Activated CD8-positive, alpha-beta memory T cell treated with anti-CD3 and anti-CD28 coated beads, Interleukin-2, amount 50 U/mL, for 48 hours (primary cell): ENCODE measurements at regions not wholly inside any gene's neighbourhood (a gene's known extent, or its start where the extent isn't known, plus 50 kb on each side); places are given as distances from the start of the nearest gene placed in this dataset.

ENCODE experiments used
- DNase-seq: peaks from one replicate; pipeline ENCODE4 v3.0.0-alpha.2; 2020

GRCh38 chr2:120940726-120941256 lies 205.1 kb downstream of the GLI2 start:
- no peak for DNase-seq

GRCh38 chr2:120941571-120942120 lies 206.0 kb downstream of the GLI2 start:
- DNase-seq, result no peak

- no peak for DNase-seq
Observed at GRCh38 chr2:120942658-120943057, 207.0 kb downstream of the GLI2 start.

GRCh38 chr2:120943403-120944034 lies 207.9 kb downstream of the GLI2 start:
- no peak for DNase-seq

DNA sequence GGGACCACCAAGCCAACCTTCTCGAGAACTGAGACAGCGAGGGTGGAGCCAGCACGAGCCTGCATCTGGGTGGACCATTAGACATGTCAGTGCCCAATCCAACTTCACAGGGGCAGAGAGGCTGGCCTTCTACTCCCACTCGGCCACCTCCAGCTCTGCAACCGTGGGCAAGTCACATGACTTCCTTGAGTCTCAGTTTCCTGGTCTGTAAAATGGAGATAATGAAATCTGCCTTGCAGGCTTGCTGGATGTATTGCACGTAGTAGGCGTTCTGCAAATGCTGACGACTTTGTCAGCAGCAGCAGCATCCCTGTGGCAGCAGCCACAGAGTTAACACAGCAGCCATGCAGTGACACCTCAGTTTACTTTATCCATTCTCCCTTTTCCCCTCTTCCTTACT lies 208.9 kb downstream of the GLI2 start:
- no peak for DNase-seq

- DNase-seq, result no peak
Observed at GRCh38 chr2:120945091-120945490, 209.4 kb downstream of the GLI2 start.

DNA sequence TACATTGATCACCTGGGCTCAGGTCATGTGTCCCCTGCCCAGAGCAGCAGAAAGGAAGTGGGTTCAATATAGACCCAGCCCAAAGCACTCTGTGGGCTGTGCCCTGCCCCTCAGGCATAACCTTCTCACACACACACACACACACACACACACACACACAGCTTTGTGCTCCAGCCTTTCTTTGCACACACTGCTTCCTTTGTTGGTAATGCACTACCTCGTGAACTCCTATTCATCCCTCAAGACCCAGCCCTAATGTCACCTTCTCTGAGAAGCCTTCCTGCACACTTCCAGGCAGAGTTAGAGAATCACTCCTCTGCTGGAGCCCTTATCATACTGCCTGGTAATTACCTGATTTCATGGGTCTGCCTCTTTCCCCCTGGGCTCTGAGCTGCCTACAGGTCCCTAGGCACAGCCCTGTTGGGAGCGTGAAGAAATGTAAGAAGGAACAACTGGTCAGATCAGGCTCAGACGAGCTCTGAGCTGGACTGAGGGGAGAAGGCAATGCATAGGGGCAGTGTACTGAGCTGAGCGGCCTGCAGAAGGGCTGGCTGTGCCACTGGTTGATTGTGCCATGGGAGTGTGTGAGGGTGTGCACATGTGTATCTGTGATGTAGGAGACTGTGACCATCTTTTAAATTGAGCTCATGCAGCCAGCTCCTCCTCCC lies 210.3 kb downstream of the GLI2 start:
- no peak for DNase-seq

- no peak for DNase-seq
Observed at GRCh38 chr2:120947327-120947726, 211.7 kb downstream of the GLI2 start.

GRCh38 chr2:120947982-120948661 lies 212.5 kb downstream of the GLI2 start:
- no peak for DNase-seq

GRCh38 chr2:120948662-120949011 lies 213.0 kb downstream of the GLI2 start:
- no peak for DNase-seq

GRCh38 chr2:120949027-120949956 lies 213.6 kb downstream of the GLI2 start:
- no peak for DNase-seq

DNA sequence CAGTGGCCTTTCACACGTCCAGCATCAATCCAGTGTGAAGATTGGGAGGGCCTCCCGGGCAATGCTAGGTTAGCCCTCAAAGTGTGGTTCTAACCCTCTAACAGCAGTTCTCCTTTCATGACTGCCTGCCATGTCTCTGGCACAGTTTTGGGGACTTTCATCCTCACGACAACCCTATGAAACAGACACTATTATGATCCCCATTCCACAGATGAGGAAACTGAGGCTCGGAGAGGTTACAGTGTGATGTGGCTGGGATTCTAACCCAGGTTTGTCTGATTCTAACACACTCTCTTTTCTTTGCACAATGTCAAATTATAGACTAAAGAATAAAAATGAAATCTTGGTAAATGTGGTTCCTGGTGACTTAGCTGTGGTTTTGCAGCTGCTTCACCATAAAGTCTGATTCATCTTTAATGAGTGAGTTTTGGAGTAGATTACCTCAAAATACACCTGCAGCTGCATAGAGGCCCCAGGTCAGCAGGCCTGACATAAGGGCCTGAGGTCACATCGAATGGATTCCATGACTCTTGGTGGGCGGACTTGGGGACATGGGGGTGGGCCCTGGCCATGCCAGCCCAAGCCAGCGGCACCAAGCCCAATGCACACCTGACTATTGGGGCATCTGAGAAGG lies 214.4 kb downstream of the GLI2 start:
- DNase-seq, result no peak

DNA sequence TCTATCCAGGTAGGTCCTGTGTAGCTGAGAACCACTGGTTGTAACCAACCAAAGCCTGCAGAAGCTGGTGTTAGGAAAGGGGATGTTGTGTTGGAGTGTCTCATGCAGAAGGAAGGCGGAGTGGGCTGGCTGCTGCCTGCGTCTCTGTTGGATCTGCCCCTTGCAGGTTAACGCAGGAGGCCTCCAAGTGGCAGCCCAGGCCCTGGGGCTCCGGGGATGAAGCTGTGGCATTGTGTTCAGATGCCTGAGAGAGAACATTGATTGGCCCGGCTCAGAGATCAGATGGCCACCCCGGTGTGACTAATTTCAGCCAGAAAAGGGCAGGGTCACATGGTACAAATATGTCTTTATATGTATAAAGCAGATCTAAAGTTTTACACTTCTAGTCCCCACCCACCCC lies 216.0 kb downstream of the GLI2 start:
- DNase-seq, result no peak

- no peak for DNase-seq
Observed at GRCh38 chr2:120952318-120952717, 216.7 kb downstream of the GLI2 start.

DNA sequence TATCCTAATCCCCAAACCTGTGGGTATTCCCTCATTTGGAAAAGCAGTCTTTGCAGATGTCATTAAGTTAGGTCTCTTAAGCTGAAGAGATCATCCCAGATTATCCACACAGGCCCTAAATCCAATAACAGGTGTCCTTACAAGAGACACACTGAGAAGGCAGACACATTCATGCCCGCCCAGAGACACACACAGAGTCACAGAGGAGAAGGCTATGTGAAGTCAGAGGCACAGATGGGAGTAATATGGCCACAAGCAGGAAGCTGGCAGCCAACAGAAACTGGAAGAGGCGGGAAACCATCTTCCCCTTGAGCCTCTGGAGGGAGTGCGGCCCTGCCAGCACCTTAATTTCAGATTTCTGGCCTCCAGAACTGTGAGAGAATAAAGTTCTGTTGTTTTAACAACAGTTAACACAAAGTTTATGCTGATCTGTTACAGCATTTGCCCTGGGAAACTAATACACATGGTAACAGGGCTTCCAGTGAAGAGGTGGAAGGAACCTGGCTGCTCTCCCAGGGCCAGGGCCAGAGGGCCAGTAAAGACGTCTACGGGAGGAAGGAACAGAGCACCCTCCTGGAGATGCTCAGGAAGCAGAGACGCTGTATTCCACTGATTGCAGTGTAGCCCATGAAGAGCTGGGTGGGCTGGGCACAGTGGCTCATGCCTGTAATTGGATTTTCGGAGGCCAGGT lies 217.5 kb downstream of the GLI2 start:
- DNase-seq, result no peak

- DNase-seq, result no peak
Observed at GRCh38 chr2:120953843-120954584, 218.3 kb downstream of the GLI2 start.

DNA sequence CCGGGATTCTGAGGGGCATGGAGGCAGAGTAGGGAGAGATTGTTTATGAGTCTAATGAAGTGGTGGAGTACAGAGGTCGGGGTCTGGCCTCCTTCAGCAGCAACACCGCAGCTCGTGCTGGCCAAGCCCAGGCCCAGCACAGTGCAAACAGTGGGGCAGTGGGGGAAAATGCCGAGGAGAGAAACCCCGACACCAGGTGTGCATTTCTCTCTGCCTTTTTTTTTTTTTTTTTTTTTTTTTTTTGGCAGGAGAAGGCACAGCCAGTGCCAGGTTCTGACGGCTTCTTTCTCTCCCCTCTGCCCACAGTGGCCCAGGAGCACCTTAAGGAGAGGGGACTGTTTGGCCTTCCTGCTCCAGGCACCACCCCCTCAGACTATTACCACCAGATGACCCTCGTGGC lies 219.3 kb downstream of the GLI2 start:
- DNase-seq, result no peak

DNA sequence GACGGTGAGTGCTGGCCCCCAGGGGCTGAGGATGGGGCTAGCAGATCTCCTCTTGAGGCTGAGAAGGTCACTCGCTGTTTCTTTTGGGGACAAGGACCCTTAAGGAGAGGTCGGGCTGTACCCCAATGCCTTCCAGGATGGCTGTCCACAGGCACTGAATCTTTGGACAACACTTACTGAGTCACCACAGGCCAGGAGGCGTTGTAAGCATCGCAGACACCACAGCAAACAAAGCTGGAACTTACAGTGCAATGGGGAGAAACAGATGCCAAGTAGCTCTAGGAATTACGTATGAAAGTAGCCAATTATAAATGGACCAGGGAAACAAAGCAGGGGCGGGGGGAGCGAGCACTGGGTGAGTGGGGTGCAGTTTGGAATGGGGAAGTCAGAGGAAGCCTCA lies 219.8 kb downstream of the GLI2 start:
- no peak for DNase-seq

GRCh38 chr2:120956486-120957156 lies 221.0 kb downstream of the GLI2 start:
- no peak for DNase-seq

DNA sequence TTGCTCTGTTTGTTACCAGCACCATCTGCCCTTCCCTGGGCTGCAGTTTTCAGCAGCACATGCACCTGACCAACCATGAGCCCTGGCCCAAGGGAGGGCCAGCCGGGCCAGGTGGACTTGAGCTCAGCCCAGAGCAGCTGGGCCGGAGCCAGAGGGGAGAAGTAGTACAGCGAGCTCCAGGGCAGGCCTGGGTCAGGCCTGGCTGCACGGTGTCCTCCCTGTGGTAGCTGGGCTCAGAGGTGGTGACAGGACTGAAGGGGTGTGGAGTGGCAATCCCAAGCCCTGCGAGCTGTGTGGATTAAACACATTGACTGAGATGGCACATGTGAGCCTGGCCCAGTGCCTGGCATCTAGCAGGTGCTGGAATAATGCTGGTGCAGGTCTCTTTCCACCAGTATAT lies 222.2 kb downstream of the GLI2 start:
- DNase-seq, result no peak
